ENCODE measurements at regions not wholly inside any gene's neighbourhood (a gene's known extent, or its start where the extent isn't known, plus 50 kb on each side); places are given as distances from the start of the nearest gene placed in this dataset.

- TF ChIP-seq CTCF (IDR thresholded peaks at IDR 0.05 in 4 of 5, conservative IDR thresholded peaks at IDR 0.05 in 1 of 5) = no peak
- TF ChIP-seq POLR2A (IDR thresholded peaks at IDR 0.05) = no peak
Measured at GRCh38 chr21:35868005-35868868, 192.1 kb downstream of the SETD4 start.
